HEK293 (cell line): ENCODE measurements at regions not wholly inside any gene's neighbourhood (a gene's known extent, or its start where the extent isn't known, plus 50 kb on each side); places are given as distances from the start of the nearest gene placed in this dataset.
A peak's percentile ranks its signal among the peaks of the same experiment; 100 is the strongest.

ENCODE experiments used
- CTCF ChIA-PET: fragments of 350-600 bp; formaldehyde crosslinking; extraction: SDS; loops from one replicate; lab custom pipeline; 2021; ENCODE audit warnings: antibody characterized with exemption; lab: Yijun Ruan, JAX
- POLR2A ChIA-PET: fragments of 300-600 bp; formaldehyde crosslinking; extraction: SDS; loops from one replicate; lab custom pipeline; 2020; ENCODE audit warnings: antibody characterized with exemption, inconsistent platforms; lab: Yijun Ruan, JAX
- H3K27ac ChIP-seq: fragments of 200-500 bp; sonication (Bioruptor generic); 2 replicates; pipeline ENCODE4 v1.5.1; 2014; ENCODE audit warnings: low read depth, low read length, control low read depth, inconsistent platforms; ENCODE audit errors: extremely low read depth
- H3K36me3 ChIP-seq, 2 experiments: fragments of 200-500 bp in 1 of 2; sonication (Bioruptor generic) in 1 of 2; 1 replicate in 1 of 2; 2 replicates in 1 of 2; pipeline ENCODE4 v1.5.1; 2014 to 2017; ENCODE audit warnings: inconsistent platforms in 2 of 2, low read length in 2 of 2; ENCODE audit not compliant: control insufficient read depth in 2 of 2, insufficient read depth in 1 of 2
- H3K4me1 ChIP-seq: fragments of 200-500 bp; sonication (Bioruptor generic); 2 replicates; pipeline ENCODE4 v1.5.1; 2014; ENCODE audit warnings: mild to moderate bottlenecking, low read length, inconsistent platforms; ENCODE audit not compliant: control insufficient read depth, insufficient read depth
- H3K4me3 ChIP-seq: 2 replicates; pipeline ENCODE4 v1.5.1; 2011; ENCODE audit warnings: low read depth, mild to moderate bottlenecking, control low read depth, low read length, moderate library complexity
- H3K9me3 ChIP-seq: fragments of 200-500 bp; sonication (Bioruptor generic); 2 replicates; pipeline ENCODE4 v1.5.1; 2014; ENCODE audit warnings: low read depth, low read length, inconsistent platforms; ENCODE audit not compliant: control insufficient read depth, insufficient read depth
- PRDM4 ChIP-seq: fragments of 450-650 bp; formaldehyde crosslinking; IDR thresholded peaks from 2 replicates; pipeline ENCODE4 v1.5.1; 2017; ENCODE audit warnings: missing biosample characterization, missing genetic modification characterization
- ZBTB17 ChIP-seq: fragments of 450-650 bp; formaldehyde crosslinking; IDR thresholded peaks from 2 replicates; pipeline ENCODE4 v1.5.1; 2016; ENCODE audit warnings: missing biosample characterization, missing genetic modification characterization
- ZNF10 ChIP-seq: fragments of 450-650 bp; formaldehyde crosslinking; IDR thresholded peaks from 2 replicates; pipeline ENCODE4 v1.5.1; 2017; ENCODE audit warnings: missing biosample characterization, missing genetic modification characterization
- ZNF121 ChIP-seq: fragments of 450-650 bp; formaldehyde crosslinking; IDR thresholded peaks from 2 replicates; pipeline ENCODE4 v1.5.1; 2016; ENCODE audit warnings: missing biosample characterization, missing genetic modification characterization
- ZNF157 ChIP-seq: fragments of 450-650 bp; formaldehyde crosslinking; IDR thresholded peaks from 2 replicates; pipeline ENCODE4 v1.5.1; 2016; ENCODE audit warnings: missing biosample characterization, missing genetic modification characterization
- ZNF202 ChIP-seq: fragments of 450-650 bp; formaldehyde crosslinking; IDR thresholded peaks from 2 replicates; pipeline ENCODE4 v1.5.1; 2016; ENCODE audit warnings: missing biosample characterization, missing genetic modification characterization, borderline replicate concordance
- ZNF26 ChIP-seq: fragments of 450-650 bp; formaldehyde crosslinking; IDR thresholded peaks from 2 replicates; pipeline ENCODE4 v1.5.1; 2016; ENCODE audit warnings: missing biosample characterization, missing genetic modification characterization
- ZNF280C ChIP-seq: fragments of 450-650 bp; formaldehyde crosslinking; IDR thresholded peaks from 2 replicates; pipeline ENCODE4 v1.5.1; 2016; ENCODE audit warnings: missing biosample characterization, missing genetic modification characterization
- ZNF341 ChIP-seq: fragments of 450-650 bp; formaldehyde crosslinking; IDR thresholded peaks from 2 replicates; pipeline ENCODE4; 2016; ENCODE audit warnings: low read depth, missing biosample characterization, missing genetic modification characterization
- ZNF580 ChIP-seq: fragments of 450-650 bp; formaldehyde crosslinking; IDR thresholded peaks from 2 replicates; pipeline ENCODE4 v1.5.1; 2016; ENCODE audit warnings: missing biosample characterization, missing genetic modification characterization
- ZNF645 ChIP-seq: fragments of 450-650 bp; formaldehyde crosslinking; IDR thresholded peaks from 2 replicates; pipeline ENCODE4; 2016; ENCODE audit warnings: missing biosample characterization, missing genetic modification characterization
- ZNF843 ChIP-seq: fragments of 450-650 bp; formaldehyde crosslinking; IDR thresholded peaks from 2 replicates; pipeline ENCODE4 v1.5.1; 2016; ENCODE audit warnings: missing biosample characterization, missing genetic modification characterization

- Histone ChIP-seq H3K4me3 (no peak overlapping the region), H3K36me3 (no peaks in the 10 kb centered on the region), H3K27ac (no peak overlapping the region), H3K4me1 (no peaks in the 10 kb centered on the region), H3K9me3 (no peaks in the 10 kb centered on the region)
- POLR2A ChIA-PET: no interaction called here
- CTCF ChIA-PET: interaction anchor here (1.7 kb wide), 1 partner anchor 21 kb away, joined by 5 read pairs; no protein-coding TSS in a partner anchor
- TF ChIP-seq ZNF26 (tag by site-specific recombination) (no peak), ZNF580 (no peak), ZNF121 (tag by site-specific recombination) (no peak), PRDM4 (tag by site-specific recombination) (no peak)
Observed at GRCh38 chr5:172550096-172550765, 90.8 kb upstream of the NEURL1B start.

GRCh38 chr5:172549696-172550095, 91.4 kb upstream of the NEURL1B start:
- H3K9me3 ChIP-seq: no peaks in the 10 kb centered on the region
- H3K4me1 ChIP-seq: no peaks in the 10 kb centered on the region
- H3K36me3 ChIP-seq: no peaks in the 10 kb centered on the region
- H3K4me3 ChIP-seq: no peak overlapping the region
- POLR2A ChIA-PET: no interaction called here
- no peak for TF ChIP-seq ZNF645 (tag by site-specific recombination)
- TF ChIP-seq ZNF341 (tag by site-specific recombination): peak; percentile 54
- TF ChIP-seq, all 188 proteins: peak for 1
- CTCF ChIA-PET: interaction anchor here (0.8 kb wide), 1 partner anchor 148 kb away, joined by 3 read pairs; no protein-coding TSS in a partner anchor
- no peak overlapping the region for H3K27ac ChIP-seq

- H3K27ac ChIP-seq: no peak overlapping the region
Observed at GRCh38 chr5:172548981-172549687, 91.9 kb upstream of the NEURL1B start.

More at GRCh38 chr5:172548981-172549687, 91.9 kb upstream of the NEURL1B start:
- POLR2A ChIA-PET: no interaction called here
- H3K4me3 ChIP-seq: no peak overlapping the region
- no peaks in the 10 kb centered on the region for H3K4me1 ChIP-seq
- H3K36me3 ChIP-seq: no peaks in the 10 kb centered on the region
- TF ChIP-seq ZBTB17 (tag by site-specific recombination) (no peak), ZNF280C (tag by site-specific recombination) (no peak), ZNF10 (no peak), ZNF843 (tag by site-specific recombination) (no peak), ZNF202 (no peak), ZNF157 (tag by site-specific recombination) (no peak)
- TF ChIP-seq, all 188 proteins: peak for 0
- H3K9me3 ChIP-seq: no peaks in the 10 kb centered on the region
- CTCF ChIA-PET: interaction anchor here (0.8 kb wide), 1 partner anchor 149 kb away, joined by 3 read pairs; no protein-coding TSS in a partner anchor
